ENCODE measurements at regions not wholly inside any gene's neighbourhood (a gene's known extent, or its start where the extent isn't known, plus 50 kb on each side); places are given as distances from the start of the nearest gene placed in this dataset.
"Not testable (repeated sequence)": the region's sequence is repeated elsewhere in the genome, so short reads cannot be mapped to it uniquely, and the experiment has no call there.

- Histone ChIP-seq H3K27ac (no peak overlapping the region), H3K36me3 (no peaks in the 10 kb centered on the region), H3K4me3 (no peak overlapping the region), H3K9me3 (no peaks in the 10 kb centered on the region), H3K27me3 (no peaks in the 10 kb centered on the region), H3K4me1 (no peaks in the 10 kb centered on the region)
- no peak for TF ChIP-seq POLR2A (IDR thresholded peaks at IDR 0.05)
- TF ChIP-seq CTCF (IDR thresholded peaks at IDR 0.05) = no peak
- intact Hi-C loops (cut with DNase I; ENCODE audit: low total_unique reads) = no loop called here
- DNase-seq = no peak
These were observed 427.8 kb downstream of the NR4A2 start for GRCh38 chr2:155904720-155905119.

GRCh38 chr2:155902635-155903034 lies 429.9 kb downstream of the NR4A2 start:
- Histone ChIP-seq H3K4me3 (no peak overlapping the region), H3K27me3 (no peaks in the 10 kb centered on the region), H3K4me1 (no peaks in the 10 kb centered on the region), H3K27ac (no peak overlapping the region), H3K9me3 (no peaks in the 10 kb centered on the region), H3K36me3 (no peaks in the 10 kb centered on the region)
- TF ChIP-seq POLR2A (IDR thresholded peaks at IDR 0.05) (no peak), CTCF (IDR thresholded peaks at IDR 0.05) (no peak)
- no peak for DNase-seq
- intact Hi-C loops (cut with DNase I; ENCODE audit: low total_unique reads) = no loop called here

- H3K27ac ChIP-seq = no peak overlapping the region
- DNase-seq = no peak
- TF ChIP-seq CTCF (IDR thresholded peaks at IDR 0.05) (no peak), POLR2A (IDR thresholded peaks at IDR 0.05) (no peak)
- H3K36me3 ChIP-seq = no peaks in the 10 kb centered on the region
- H3K9me3 ChIP-seq = no peaks in the 10 kb centered on the region
- no peaks in the 10 kb centered on the region for H3K4me1 ChIP-seq
- no peak overlapping the region for H3K4me3 ChIP-seq
- no peaks in the 10 kb centered on the region for H3K27me3 ChIP-seq
- intact Hi-C loops (cut with DNase I; ENCODE audit: low total_unique reads) = no loop called here
These were observed 437.5 kb downstream of the NR4A2 start for GRCh38 chr2:155895016-155895415.

- H3K9me3 ChIP-seq; H3K4me1 ChIP-seq; H3K36me3 ChIP-seq; H3K4me3 ChIP-seq; H3K27me3 ChIP-seq; intact Hi-C loops (cut with DNase I; ENCODE audit: low total_unique reads); DNase-seq; H3K27ac ChIP-seq: not testable (repeated sequence)
These were observed 452.1 kb downstream of the NR4A2 start for GRCh38 chr2:155880382-155880781.

GRCh38 chr2:155879900-155880299 lies 452.6 kb downstream of the NR4A2 start:
- H3K9me3 ChIP-seq; H3K4me3 ChIP-seq; DNase-seq; H3K4me1 ChIP-seq; H3K27me3 ChIP-seq; H3K36me3 ChIP-seq; intact Hi-C loops (cut with DNase I; ENCODE audit: low total_unique reads); H3K27ac ChIP-seq: not testable (repeated sequence)

GRCh38 chr2:155872396-155872795 lies 460.1 kb downstream of the NR4A2 start:
- no peaks in the 10 kb centered on the region for H3K4me1 ChIP-seq
- H3K4me3 ChIP-seq = no peak overlapping the region
- no peaks in the 10 kb centered on the region for H3K36me3 ChIP-seq
- intact Hi-C loops (cut with DNase I; ENCODE audit: low total_unique reads) = no loop called here
- H3K27me3 ChIP-seq = no peaks in the 10 kb centered on the region
- DNase-seq = no peak
- H3K27ac ChIP-seq = no peak overlapping the region
- no peaks in the 10 kb centered on the region for H3K9me3 ChIP-seq
- no peak for TF ChIP-seq CTCF (IDR thresholded peaks at IDR 0.05)
- TF ChIP-seq POLR2A (IDR thresholded peaks at IDR 0.05) = no peak
